ENCODE measurements at regions not wholly inside any gene's neighbourhood (a gene's known extent, or its start where the extent isn't known, plus 50 kb on each side); places are given as distances from the start of the nearest gene placed in this dataset.
A peak's percentile ranks its signal among the peaks of the same experiment; 100 is the strongest.

DNA sequence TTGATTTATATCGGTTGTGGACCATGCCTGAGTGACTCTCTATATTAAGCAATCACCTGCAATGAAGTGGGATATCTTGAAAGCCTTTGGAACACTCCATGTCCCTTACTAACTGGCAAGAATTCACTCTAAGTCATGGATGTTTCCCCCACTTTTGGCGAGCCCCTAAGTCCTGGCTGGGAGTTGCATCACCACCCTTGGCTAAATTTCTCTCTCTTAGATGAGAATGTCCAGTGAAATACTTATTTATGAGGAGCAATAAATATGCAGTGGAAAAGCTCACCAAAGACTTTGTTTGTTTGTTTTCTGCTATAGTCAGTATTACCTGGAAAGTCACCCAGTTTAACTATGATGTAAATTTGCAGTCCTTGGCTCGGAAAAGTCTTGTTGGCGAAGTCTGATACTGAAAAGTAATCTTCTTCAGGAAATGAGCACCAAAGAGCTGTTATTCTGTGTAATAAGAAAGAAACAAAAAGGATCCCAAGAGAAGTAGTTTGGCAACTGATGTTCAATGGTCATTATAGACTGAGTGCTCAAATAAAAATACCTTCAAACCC is 333.8 kb downstream of the DMRT2 start:
- Histone ChIP-seq H3K27me3 (no peaks in the 10 kb centered on the region), H3K9me3 (no peaks in the 10 kb centered on the region), H3K36me3 (no peaks in the 10 kb centered on the region), H3K27ac (no peak overlapping the region), H3K4me1 (no peaks in the 10 kb centered on the region), H3K4me3 (no peak overlapping the region)
- peak; percentile 84 for ATAC-seq
- intact Hi-C loops (cut with DNase I): no loop called here
- no peak for TF ChIP-seq CTCF (IDR thresholded peaks at IDR 0.05)
- DNase-seq: no peak

GRCh38 chr9:1384816-1385215 is 334.7 kb downstream of the DMRT2 start:
- Histone ChIP-seq H3K4me3 (no peak overlapping the region), H3K9me3 (no peaks in the 10 kb centered on the region), H3K36me3 (no peaks in the 10 kb centered on the region), H3K27ac (no peak overlapping the region), H3K27me3 (no peaks in the 10 kb centered on the region), H3K4me1 (no peaks in the 10 kb centered on the region)
- ATAC-seq: no peak
- no peak for DNase-seq
- TF ChIP-seq CTCF (IDR thresholded peaks at IDR 0.05): no peak
- intact Hi-C loops (cut with DNase I): no loop called here

GRCh38 chr9:1386420-1386819 is 336.3 kb downstream of the DMRT2 start:
- Histone ChIP-seq H3K9me3 (no peaks in the 10 kb centered on the region), H3K4me3 (no peak overlapping the region), H3K27me3 (no peaks in the 10 kb centered on the region), H3K27ac (no peak overlapping the region), H3K4me1 (no peaks in the 10 kb centered on the region), H3K36me3 (no peaks in the 10 kb centered on the region)
- no peak for TF ChIP-seq CTCF (IDR thresholded peaks at IDR 0.05)
- intact Hi-C loops (cut with DNase I): no loop called here
- ATAC-seq: no peak
- no peak for DNase-seq

DNA sequence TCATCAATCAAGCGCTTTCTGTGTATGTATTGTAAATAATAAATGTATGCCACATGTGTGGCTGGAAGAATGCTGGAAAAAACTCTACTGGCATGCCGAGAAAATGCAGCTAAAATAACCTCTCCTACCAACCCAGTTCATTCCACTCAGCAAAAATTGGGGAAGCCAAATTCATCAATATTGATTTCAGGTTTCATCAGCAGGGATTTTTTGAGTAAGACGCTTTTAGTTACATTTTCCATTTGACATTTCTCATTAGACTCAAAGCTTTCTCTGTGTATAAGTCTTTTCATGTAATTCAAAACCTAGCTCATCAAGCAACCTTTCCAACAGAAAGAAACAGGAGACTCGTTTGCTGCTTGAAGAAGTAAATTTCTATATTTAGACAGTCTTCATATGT is 338.1 kb downstream of the DMRT2 start:
- DNase-seq: no peak
- intact Hi-C loops (cut with DNase I): no loop called here
- ATAC-seq: no peak
- TF ChIP-seq CTCF (IDR thresholded peaks at IDR 0.05): no peak
- no peaks in the 10 kb centered on the region for H3K36me3 ChIP-seq
- H3K9me3 ChIP-seq: no peaks in the 10 kb centered on the region
- H3K27ac ChIP-seq: no peak overlapping the region
- no peaks in the 10 kb centered on the region for H3K4me1 ChIP-seq
- no peaks in the 10 kb centered on the region for H3K27me3 ChIP-seq
- no peak overlapping the region for H3K4me3 ChIP-seq

DNA sequence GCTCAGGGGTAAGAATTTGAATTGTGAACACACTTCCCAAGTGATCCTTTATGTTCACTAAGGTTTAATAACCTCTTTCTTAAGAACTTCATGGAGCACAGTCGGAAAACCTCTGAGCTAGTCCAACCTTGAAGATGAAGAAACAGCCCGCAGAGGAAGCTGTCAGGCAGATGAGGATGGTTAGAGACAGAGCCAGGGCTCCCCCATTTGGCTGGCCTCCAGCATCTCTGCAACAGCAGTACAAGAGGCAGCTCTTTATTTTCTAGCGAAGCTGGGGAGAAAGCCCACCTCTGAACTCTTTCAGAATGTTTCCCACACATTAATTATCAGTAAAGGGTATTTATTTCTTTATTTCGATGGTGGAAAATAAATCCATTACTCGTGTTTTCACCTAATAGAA is 350.8 kb downstream of the DMRT2 start:
- H3K4me3 ChIP-seq: no peak overlapping the region
- H3K27me3 ChIP-seq: no peaks in the 10 kb centered on the region
- no peaks in the 10 kb centered on the region for H3K4me1 ChIP-seq
- no peaks in the 10 kb centered on the region for H3K9me3 ChIP-seq
- no peaks in the 10 kb centered on the region for H3K36me3 ChIP-seq
- no peak overlapping the region for H3K27ac ChIP-seq
- intact Hi-C loops (cut with DNase I): no loop called here
- ATAC-seq: no peak
- TF ChIP-seq CTCF (IDR thresholded peaks at IDR 0.05): no peak
- DNase-seq: peak in 1 of 4 donors; percentile 45

Data from left lung (tissue), 4 donors.